ENCODE measurements at regions not wholly inside any gene's neighbourhood (a gene's known extent, or its start where the extent isn't known, plus 50 kb on each side); places are given as distances from the start of the nearest gene placed in this dataset.

DNA sequence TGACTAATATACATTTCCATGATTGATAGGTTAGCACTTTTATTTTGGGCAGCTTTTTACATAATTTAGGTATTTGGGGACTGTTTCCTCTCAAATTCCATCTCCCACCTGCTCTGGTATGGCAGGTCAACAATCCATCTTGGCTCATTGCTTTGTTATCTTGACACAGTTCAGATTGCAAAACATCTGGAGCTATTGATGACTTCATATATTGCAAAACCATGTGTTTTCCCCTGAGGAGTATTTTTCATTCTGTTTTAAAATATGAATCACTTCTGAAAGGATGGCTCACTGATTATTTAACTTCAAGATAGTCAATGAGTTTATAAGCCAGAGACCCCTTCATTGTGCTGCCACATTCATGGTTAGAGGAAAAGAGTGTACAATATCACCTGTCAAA lies 1206.0 kb upstream of the C9orf72 start:
- TF ChIP-seq, protein P1, sequence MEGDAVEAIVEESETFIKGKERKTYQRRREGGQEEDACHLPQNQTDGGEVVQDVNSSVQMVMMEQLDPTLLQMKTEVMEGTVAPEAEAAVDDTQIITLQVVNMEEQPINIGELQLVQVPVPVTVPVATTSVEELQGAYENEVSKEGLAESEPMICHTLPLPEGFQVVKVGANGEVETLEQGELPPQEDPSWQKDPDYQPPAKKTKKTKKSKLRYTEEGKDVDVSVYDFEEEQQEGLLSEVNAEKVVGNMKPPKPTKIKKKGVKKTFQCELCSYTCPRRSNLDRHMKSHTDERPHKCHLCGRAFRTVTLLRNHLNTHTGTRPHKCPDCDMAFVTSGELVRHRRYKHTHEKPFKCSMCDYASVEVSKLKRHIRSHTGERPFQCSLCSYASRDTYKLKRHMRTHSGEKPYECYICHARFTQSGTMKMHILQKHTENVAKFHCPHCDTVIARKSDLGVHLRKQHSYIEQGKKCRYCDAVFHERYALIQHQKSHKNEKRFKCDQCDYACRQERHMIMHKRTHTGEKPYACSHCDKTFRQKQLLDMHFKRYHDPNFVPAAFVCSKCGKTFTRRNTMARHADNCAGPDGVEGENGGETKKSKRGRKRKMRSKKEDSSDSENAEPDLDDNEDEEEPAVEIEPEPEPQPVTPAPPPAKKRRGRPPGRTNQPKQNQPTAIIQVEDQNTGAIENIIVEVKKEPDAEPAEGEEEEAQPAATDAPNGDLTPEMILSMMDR (conservative IDR thresholded peaks at IDR 0.05; ENCODE audit: low read length), result no peak
- TF ChIP-seq EZH2phosphoT487 (IDR thresholded peaks at IDR 0.05; ENCODE audit: borderline replicate concordance), result no peak

Measured in Loucy (cell line).